ENCODE measurements at regions not wholly inside any gene's neighbourhood (a gene's known extent, or its start where the extent isn't known, plus 50 kb on each side); places are given as distances from the start of the nearest gene placed in this dataset.

- Histone ChIP-seq H4K20me1 (ENCODE audit: control insufficient read depth, insufficient read depth, insufficient read length) (no peaks in the 10 kb centered on the region), H2BK15ac (ENCODE audit: low read depth, low read length) (no peak overlapping the region), H3K4ac (ENCODE audit: low read depth, low read length) (no peak overlapping the region), H4K8ac (replicated peaks; ENCODE audit: insufficient read length, low read depth, low read length) (no peak overlapping the region), H3K4me2 (ENCODE audit: insufficient read depth, insufficient read length, low read length) (no peak overlapping the region), H3K14ac (ENCODE audit: insufficient read depth, low read length) (no peak overlapping the region), H3K27me3 (ENCODE audit: insufficient read depth, low read length) (no peaks in the 10 kb centered on the region), H4K5ac (ENCODE audit: insufficient read length, low read depth, low read length) (no peak overlapping the region), H3K79me1 (ENCODE audit: insufficient read depth, low read depth, low read length, poor library complexity, severe bottlenecking) (no peaks in the 10 kb centered on the region), H3K79me2 (ENCODE audit: insufficient read depth, low read length) (no peaks in the 10 kb centered on the region), H2BK20ac (ENCODE audit: low read depth, low read length, poor library complexity, severe bottlenecking) (no peak overlapping the region), H3K23ac (ENCODE audit: insufficient read length, low read depth, low read length) (no peak overlapping the region), H3K9me3 (ENCODE audit: control insufficient read depth, low read depth, low read length) (no peaks in the 10 kb centered on the region), H3K56ac (ENCODE audit: insufficient read length, low read depth, low read length) (no peak overlapping the region), H2AFZ (ENCODE audit: low read length) (no peak overlapping the region), H2AK5ac (ENCODE audit: insufficient read length, low read length) (no peak overlapping the region), H2BK120ac (ENCODE audit: low read depth, low read length, poor library complexity, severe bottlenecking) (no peak overlapping the region), H3K4me1 (ENCODE audit: insufficient read depth, low read length) (no peaks in the 10 kb centered on the region), H3K27ac (ENCODE audit: insufficient read length, low read depth, low read length) (no peak overlapping the region), H3K9ac (ENCODE audit: extremely low read depth, insufficient read length, low read length) (no peak overlapping the region), H3K23me2 (ENCODE audit: insufficient read length, low read depth, low read length, poor library complexity, severe bottlenecking) (no peaks in the 10 kb centered on the region), H4K91ac (ENCODE audit: insufficient read length, low read depth, low read length) (no peak overlapping the region), H2BK5ac (ENCODE audit: insufficient read length, low read length) (no peak overlapping the region), H2BK12ac (ENCODE audit: insufficient read length, low read depth, low read length) (no peak overlapping the region), H3K18ac (ENCODE audit: insufficient read length, low read depth, low read length) (no peak overlapping the region), H3T11ph (ENCODE audit: low read length) (no peak overlapping the region)
- Mint-ChIP-seq H3K9me3 (no peaks in the 10 kb centered on the region), H3K36me3 (ENCODE audit: insufficient read depth in 1 of 3, low read depth in 3 of 3) (no peaks in the 10 kb centered on the region), H3K27ac (no peak overlapping the region), H3K27me3 (ENCODE audit: low read depth) (no peaks in the 10 kb centered on the region), H3K4me1 (peaks cover 4 to 6% of the 10 kb centered on the region in 2 experiments), H3K4me3 (no peak overlapping the region)
- no peak for TF ChIP-seq CTCF (conservative IDR thresholded peaks at IDR 0.05)
- DNase-seq = no peak
Measured at GRCh38 chr13:31866099-31866498, 126.8 kb downstream of the RXFP2 start.
